ENCODE measurements at regions not wholly inside any gene's neighbourhood (a gene's known extent, or its start where the extent isn't known, plus 50 kb on each side); places are given as distances from the start of the nearest gene placed in this dataset.
A peak's percentile ranks its signal among the peaks of the same experiment; 100 is the strongest.

GRCh38 chr22:44394246-44395117, 81.7 kb upstream of the SHISAL1 start:
- peak; percentile 4 to 5 for DNase-seq
- intact Hi-C loops (cut with DNase I; ENCODE audit: low total_unique reads): no loop called here
- TF ChIP-seq CTCF (IDR thresholded peaks at IDR 0.05) (no peak), POLR2A (IDR thresholded peaks at IDR 0.05) (no peak)

GRCh38 chr22:44393066-44393465, 80.3 kb upstream of the SHISAL1 start:
- no peak overlapping the region for H3K4me3 ChIP-seq
- no peak overlapping the region for H3K27ac ChIP-seq
- no peak for TF ChIP-seq POLR2A (IDR thresholded peaks at IDR 0.05)
- TF ChIP-seq CTCF (IDR thresholded peaks at IDR 0.05): no peak
- intact Hi-C loops (cut with DNase I; ENCODE audit: low total_unique reads): no loop called here
- H3K27me3 ChIP-seq: no peaks in the 10 kb centered on the region
- H3K36me3 ChIP-seq: no peaks in the 10 kb centered on the region
- H3K4me1 ChIP-seq: no peaks in the 10 kb centered on the region
- H3K9me3 ChIP-seq: no peaks in the 10 kb centered on the region
- DNase-seq: peak in 1 of 2 donors; percentile 3

More at GRCh38 chr22:44394246-44395117, 81.7 kb upstream of the SHISAL1 start:
- Histone ChIP-seq H3K36me3 (no peaks in the 10 kb centered on the region), H3K27ac (no peak overlapping the region), H3K9me3 (no peaks in the 10 kb centered on the region), H3K27me3 (no peaks in the 10 kb centered on the region), H3K4me3 (no peak overlapping the region), H3K4me1 (no peaks in the 10 kb centered on the region)

- TF ChIP-seq CTCF (IDR thresholded peaks at IDR 0.05) (no peak), POLR2A (IDR thresholded peaks at IDR 0.05) (no peak)
- intact Hi-C loops (cut with DNase I; ENCODE audit: low total_unique reads): no loop called here
- DNase-seq: peak in 1 of 2 donors; percentile 4
- no peak overlapping the region for H3K27ac ChIP-seq
- H3K36me3 ChIP-seq: no peaks in the 10 kb centered on the region
- no peak overlapping the region for H3K4me3 ChIP-seq
- H3K9me3 ChIP-seq: no peaks in the 10 kb centered on the region
- no peaks in the 10 kb centered on the region for H3K4me1 ChIP-seq
- H3K27me3 ChIP-seq: no peaks in the 10 kb centered on the region
Observed at GRCh38 chr22:44392446-44392921, 79.7 kb upstream of the SHISAL1 start.

- Histone ChIP-seq H3K36me3 (no peaks in the 10 kb centered on the region), H3K4me1 (no peaks in the 10 kb centered on the region), H3K27ac (no peak overlapping the region), H3K9me3 (no peaks in the 10 kb centered on the region), H3K4me3 (no peak overlapping the region), H3K27me3 (no peaks in the 10 kb centered on the region)
- intact Hi-C loops (cut with DNase I; ENCODE audit: low total_unique reads): no loop called here
- peak in 1 of 2 donors; percentile 5 for DNase-seq
- no peak for TF ChIP-seq CTCF (IDR thresholded peaks at IDR 0.05)
- no peak for TF ChIP-seq POLR2A (IDR thresholded peaks at IDR 0.05)
Observed at GRCh38 chr22:44391481-44392445, 79.0 kb upstream of the SHISAL1 start.

Measured in uterus (tissue), 3 donors.